Sigmoid colon (tissue), 4 donors: ENCODE measurements at regions not wholly inside any gene's neighbourhood (a gene's known extent, or its start where the extent isn't known, plus 50 kb on each side); places are given as distances from the start of the nearest gene placed in this dataset.
"Not testable (repeated sequence)": the region's sequence is repeated elsewhere in the genome, so short reads cannot be mapped to it uniquely, and the experiment has no call there.

Experiments used
- EP300 ChIP-seq, 4 donors: sonication (generic); formaldehyde crosslinking; IDR thresholded peaks; one replicate each; pipeline ENCODE4 v1.6.1; 2017; ENCODE audit warnings: antibody characterized with exemption in 4 of 4
- POLR2A ChIP-seq, 2 donors: fragments of 450-650 bp; IDR thresholded peaks; one replicate each; pipeline ENCODE4 v1.6.1; 2016; ENCODE audit warnings: antibody characterized with exemption in 2 of 2, mild to moderate bottlenecking in 2 of 2, moderate library complexity in 2 of 2
- POLR2AphosphoS5 ChIP-seq, 4 donors: sonication (generic); formaldehyde crosslinking; IDR thresholded peaks; one replicate each; pipeline ENCODE4 v1.6.1; 2017; ENCODE audit warnings: antibody characterized with exemption in 4 of 4
- TF ChIP-seq, protein P1 (sequence below), 4 experiments: fragments of 450-650 bp in 3 of 4; fragments of 200-600 bp in 1 of 4; IDR thresholded peaks; one replicate each; pipeline ENCODE4 v1.5.1; 2016 to 2019; ENCODE audit warnings: antibody characterized with exemption in 4 of 4, mild to moderate bottlenecking in 3 of 4, moderate library complexity in 2 of 4

- TF ChIP-seq, protein P1, sequence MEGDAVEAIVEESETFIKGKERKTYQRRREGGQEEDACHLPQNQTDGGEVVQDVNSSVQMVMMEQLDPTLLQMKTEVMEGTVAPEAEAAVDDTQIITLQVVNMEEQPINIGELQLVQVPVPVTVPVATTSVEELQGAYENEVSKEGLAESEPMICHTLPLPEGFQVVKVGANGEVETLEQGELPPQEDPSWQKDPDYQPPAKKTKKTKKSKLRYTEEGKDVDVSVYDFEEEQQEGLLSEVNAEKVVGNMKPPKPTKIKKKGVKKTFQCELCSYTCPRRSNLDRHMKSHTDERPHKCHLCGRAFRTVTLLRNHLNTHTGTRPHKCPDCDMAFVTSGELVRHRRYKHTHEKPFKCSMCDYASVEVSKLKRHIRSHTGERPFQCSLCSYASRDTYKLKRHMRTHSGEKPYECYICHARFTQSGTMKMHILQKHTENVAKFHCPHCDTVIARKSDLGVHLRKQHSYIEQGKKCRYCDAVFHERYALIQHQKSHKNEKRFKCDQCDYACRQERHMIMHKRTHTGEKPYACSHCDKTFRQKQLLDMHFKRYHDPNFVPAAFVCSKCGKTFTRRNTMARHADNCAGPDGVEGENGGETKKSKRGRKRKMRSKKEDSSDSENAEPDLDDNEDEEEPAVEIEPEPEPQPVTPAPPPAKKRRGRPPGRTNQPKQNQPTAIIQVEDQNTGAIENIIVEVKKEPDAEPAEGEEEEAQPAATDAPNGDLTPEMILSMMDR (IDR thresholded peaks at IDR 0.05): not testable (repeated sequence)
- TF ChIP-seq POLR2A, EP300, POLR2AphosphoS5 (IDR thresholded peaks at IDR 0.05): not testable (repeated sequence)
Observed at GRCh38 chr15:21068917-21069316, 202.8 kb upstream of the POTEB2 start.
